HT-29 (cell line): ENCODE measurements at regions not wholly inside any gene's neighbourhood (a gene's known extent, or its start where the extent isn't known, plus 50 kb on each side); places are given as distances from the start of the nearest gene placed in this dataset.
A peak's percentile ranks its signal among the peaks of the same experiment; 100 is the strongest.
"Not testable (repeated sequence)": the region's sequence is repeated elsewhere in the genome, so short reads cannot be mapped to it uniquely, and the experiment has no call there.

Experiments
- DNase-seq: peaks from one replicate; pipeline ENCODE4 v3.0.0-alpha.2; 2015; ENCODE audit warnings: low spot score

- no peak for DNase-seq
These were observed 60.3 kb downstream of the EOMES start for GRCh38 chr3:27661797-27662196.

- DNase-seq, result peak; percentile 71
These were observed 62.7 kb downstream of the EOMES start for GRCh38 chr3:27659279-27660021.

DNA sequence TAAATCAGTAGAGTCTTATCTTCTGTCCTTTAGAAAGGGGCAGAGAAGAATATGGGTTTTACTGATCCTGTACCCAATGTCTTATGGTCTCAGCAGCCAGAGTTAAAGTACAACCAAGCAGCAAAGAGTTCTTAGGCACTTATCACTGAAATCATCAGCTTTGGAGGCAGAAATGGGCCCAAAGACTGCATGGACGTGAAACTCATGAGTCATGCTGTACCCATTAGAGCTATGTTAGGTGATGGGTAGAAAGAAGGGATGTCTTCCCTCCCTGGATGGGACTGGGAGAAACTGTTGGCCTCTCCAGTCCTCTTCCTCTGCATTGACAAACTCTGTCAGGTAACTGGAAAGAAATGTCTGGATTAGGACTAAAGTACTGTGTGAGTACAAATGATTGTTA lies 63.4 kb downstream of the EOMES start:
- DNase-seq, result no peak

DNA sequence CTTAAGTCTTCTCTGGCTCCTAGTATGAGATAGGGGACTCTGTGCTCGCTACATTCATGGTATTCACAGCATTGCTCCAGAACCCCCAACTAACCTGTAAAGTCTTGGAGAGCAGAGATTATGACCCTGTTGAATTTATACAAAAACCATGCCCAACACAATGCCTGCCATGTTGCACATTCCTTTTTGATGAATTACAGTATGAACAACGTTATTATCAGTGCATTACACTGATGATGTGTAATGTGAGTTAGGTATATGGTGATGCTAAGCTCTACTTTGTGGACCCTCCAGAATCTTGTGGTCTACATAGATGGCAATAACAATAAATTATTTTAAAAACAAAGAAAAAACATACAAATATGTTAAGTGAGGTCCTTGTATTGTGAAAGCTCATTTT lies 64.3 kb downstream of the EOMES start:
- no peak for DNase-seq

DNA sequence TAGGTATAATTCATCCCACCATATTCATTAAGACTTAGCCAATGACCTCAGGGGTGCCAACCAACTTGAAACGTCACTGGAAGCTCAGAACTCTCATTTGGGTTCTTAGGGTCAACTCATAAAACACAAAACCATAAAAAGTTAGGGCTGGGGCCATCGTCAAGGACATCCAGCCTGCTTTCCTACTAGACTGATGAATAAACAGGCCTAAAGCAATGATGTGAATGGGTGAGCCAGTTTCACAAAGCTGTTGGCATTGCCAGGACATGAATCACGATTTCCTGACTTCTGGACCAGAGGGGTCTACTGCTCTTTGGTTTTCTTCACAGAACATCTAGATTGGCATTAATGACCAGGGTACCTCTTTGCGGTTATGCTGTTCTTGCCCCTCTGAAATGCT lies 64.7 kb downstream of the EOMES start:
- DNase-seq, result no peak

DNA sequence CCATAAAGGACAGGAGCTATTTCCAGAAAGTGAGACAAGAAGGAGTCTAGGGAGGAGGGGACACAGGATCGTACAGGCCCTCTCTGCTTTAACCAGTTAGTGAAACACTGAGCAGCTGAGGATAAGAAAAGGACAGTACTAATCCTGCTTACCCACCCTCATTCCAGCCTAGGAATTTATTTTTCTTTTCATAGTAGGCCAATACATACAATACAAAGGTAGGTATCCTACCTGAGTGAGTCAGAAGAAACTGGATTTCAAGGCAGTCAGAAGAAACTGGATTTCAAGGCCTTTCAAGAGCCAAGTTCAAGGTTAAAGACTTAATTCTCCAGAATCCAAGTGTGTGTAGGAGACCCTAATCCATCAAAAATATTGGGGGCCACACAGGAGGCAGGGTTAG lies 65.3 kb downstream of the EOMES start:
- DNase-seq, result no peak

- DNase-seq, result no peak
These were observed 66.6 kb downstream of the EOMES start for GRCh38 chr3:27655547-27655946.

- no peak for DNase-seq
These were observed 68.1 kb downstream of the EOMES start for GRCh38 chr3:27653803-27654558.

DNA sequence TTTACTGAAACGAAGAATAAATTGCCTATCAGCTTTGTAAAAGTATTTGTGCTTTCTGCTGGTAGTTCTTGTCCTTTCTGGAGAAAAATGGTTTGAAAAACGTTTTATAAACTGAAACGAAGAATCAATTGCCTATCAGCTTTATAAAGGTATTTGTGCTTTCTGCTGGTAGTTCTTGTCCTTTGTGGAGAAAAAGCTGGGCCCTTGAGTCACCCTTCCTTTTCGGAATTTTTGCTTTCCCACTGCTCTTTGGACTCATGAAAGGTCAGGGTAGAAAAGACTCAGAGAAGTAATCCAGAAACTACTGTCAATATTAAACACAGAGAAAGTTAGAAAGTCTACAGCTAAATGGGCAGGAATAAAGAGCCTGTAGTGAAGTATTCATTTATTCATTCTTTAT lies 72.8 kb downstream of the EOMES start:
- no peak for DNase-seq

DNA sequence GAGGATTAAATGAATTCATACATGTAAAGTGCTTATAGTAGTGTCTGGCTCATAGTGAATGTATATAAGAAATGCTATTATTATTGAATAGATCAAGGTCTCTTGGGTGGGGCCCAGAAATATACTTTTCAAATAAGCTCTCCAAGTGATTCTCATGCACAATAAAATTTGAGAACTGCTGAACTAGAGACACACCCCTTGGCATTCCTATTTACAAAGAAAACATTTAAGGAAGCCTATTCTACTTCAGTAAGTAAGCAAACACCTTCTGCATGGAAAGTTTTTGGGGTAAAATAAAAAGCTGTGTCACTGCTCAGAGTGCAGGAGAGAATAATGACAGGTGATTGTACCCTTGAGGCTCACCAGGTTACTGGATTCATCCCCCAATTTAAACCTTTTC lies 75.2 kb downstream of the EOMES start:
- no peak for DNase-seq

DNA sequence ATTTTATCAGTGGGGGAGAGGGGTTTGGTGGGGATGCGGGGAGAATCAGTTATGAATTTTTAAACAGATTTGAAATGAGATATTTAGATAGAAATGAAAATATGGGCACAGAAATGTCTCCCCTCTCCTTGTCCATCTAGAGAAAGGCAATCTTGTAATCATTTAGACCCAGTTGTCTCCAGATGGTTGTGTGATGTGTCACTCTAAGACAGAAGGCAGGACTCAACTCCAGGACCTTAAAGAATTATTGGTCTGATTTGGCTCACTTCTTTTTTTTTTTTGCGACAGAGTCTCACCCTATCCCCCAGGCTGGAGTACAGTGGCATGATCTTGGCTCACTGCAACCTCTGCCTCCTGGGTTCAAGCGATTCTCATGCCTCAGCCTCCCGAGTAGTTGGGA lies 77.2 kb downstream of the EOMES start:
- no peak for DNase-seq

DNA sequence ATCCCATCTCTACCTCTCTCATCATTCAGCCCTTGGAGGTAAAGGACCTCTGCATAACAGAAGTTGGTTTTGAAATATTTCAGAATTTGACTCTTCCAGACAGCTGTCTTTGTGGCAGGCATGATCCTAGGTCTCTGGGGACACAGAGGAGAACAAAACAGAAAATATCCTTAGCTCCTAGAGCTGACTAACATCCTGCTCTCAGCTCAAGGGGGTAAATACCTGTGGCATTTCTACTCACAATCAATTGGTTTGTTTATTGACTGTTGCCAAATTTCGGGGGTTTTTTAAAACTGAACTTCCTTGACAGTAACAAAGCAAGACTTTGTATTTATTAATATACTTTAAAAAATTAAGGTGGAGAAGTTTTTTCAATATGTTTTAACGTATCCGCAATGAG lies 78.8 kb downstream of the EOMES start:
- no peak for DNase-seq

GRCh38 chr3:27642796-27643195 lies 79.3 kb downstream of the EOMES start:
- no peak for DNase-seq

DNA sequence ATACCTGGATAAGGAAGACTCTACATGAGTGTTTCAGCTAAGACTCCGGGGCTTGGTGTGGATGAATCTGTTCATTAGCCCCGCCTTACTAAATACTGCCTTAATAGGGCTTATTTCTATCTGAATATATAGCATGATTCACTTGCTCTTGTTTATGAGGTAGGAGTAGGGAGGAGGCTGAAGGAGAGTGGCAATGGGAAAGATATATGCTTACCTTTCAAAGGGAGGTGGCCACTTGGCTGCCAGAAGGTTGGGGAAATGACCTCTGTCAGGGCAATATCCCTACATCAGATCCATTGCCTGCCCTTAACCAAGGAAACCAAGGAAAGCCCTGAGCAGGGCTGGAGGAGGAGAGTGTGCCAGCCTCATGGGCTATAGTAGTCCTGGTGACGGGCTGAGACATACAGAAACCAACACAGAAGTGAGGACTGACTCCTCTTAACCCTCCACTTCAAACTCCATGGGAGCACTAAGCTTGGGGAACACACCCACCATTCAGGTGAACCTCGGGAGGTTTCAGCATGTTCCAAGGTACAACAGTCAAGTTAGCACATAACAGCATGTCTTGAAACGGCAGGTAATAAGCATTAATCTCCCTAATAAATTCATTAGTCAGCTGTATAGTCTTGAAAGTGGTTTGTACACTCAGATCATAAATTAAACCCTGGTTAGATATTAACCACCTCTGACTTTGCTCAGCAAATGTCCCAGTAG lies 80.1 kb downstream of the EOMES start:
- peak; percentile 37 for DNase-seq

DNA sequence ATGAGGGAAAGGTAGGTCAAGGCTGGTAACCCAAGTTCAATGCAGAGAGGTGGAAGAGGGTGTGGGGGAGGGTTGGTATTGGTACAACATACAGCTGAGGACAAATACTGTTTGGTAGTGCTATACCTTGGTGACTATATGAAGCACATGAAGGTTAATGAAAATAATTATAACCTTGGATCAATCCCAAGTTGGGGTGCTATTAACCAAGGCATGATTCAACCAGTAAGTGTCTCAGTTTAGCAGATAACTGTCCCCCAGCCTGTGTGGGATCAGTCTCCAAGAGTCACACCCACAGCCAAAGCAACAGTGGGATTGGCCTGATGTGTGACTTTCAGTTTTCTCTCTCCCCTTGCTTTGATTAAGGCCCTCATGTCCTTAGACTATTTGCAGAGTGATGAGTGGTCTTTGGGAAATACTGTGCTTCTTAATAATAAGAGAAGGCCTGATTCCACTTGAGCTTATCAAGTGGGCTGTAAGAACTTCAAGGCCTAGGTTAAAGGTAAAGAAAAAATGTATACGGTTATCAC lies 80.8 kb downstream of the EOMES start:
- DNase-seq, result no peak

GRCh38 chr3:27639271-27639670 lies 82.9 kb downstream of the EOMES start:
- no peak for DNase-seq

GRCh38 chr3:27638594-27638993 lies 83.5 kb downstream of the EOMES start:
- DNase-seq, result no peak

DNA sequence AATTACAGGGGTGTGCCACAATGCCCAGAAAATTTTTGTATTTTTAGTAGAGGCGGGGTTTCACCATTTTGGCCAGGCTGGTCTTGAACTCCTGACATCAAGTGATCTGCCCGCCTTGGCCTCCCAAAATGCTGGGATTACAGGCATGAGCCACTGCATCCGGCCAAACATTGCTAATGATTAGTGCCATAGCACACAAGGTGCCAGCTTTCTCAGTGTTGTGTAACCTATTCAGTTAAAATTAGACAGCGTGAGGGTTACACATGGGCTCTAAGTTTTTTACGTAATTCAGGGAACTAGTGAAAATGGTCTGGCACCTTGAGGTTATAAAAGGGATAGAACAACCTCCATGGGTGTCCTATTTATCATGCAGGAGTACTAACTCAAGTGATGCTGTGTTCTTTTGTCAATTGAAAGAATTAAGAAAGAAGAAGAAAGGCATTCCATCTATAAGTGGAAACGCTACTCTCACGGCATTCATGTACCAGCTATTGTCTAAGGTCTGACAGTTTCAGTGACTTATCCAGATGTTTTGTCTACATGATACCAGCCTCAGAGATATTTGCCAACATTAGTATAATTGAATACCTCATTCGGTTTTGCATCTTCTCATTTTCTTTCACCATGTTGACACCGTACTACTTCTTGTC lies 84.7 kb downstream of the EOMES start:
- DNase-seq, result no peak

DNA sequence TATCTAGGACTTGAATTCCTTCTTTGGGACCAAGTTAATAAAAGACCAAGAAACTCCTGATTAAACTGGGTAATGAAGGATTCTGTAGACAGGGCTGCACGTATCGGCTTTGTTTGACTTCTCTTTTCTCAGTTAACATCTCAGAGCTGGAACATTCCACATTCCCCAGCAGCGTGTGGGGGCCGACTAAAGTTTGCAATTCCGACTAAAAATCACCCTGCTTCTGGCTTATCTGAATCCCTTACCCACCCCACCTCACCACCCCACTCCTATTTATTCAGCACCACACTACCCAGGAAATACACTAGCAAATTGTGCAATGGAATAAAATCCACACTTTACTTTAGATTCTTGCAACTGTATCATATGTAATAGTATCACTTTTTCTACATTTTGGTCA lies 87.1 kb downstream of the EOMES start:
- not testable (repeated sequence) for DNase-seq

- peak; percentile 16 for DNase-seq
These were observed 88.9 kb downstream of the EOMES start for GRCh38 chr3:27633224-27633545.

DNA sequence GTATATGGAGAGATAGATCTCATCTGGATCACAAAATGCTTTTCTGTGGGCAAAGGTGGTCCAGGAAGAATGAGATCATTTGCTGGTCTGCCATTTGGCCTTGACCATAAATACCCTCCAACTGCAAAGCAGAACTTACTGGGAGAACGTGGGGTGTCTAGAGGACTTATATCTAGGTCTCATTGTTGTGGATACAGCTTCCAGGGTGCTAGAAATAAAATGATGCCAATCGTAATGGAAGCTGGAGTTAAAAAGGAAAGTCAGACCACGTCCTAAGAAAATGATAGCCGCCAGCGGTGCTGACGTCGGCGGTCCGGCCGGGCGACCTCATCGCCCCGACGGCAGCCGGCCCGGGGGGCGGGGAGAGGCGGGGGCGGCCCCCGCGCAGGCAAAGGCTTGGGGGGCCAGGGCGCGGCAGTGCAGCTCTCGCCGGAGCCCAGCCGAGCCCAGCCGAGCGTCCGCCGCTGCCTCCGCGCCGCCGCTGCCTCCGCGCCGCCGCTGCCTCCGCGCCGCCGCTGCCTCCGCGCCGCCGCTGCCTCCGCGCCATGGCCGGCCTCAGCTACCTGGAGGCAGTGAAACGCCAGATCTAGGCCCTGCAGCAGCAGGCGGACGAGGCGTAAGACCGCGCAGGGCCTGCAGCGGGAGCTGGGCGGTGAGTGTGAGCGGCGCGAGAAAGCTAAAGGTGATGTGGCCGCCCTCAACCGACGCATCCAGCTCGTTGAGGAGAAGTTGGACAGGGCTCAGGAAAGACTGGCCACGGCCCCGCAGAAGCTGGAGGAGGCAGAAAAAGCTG lies 89.5 kb downstream of the EOMES start:
- DNase-seq, result peak; percentile 19
